Mesenchymal stem cell (in vitro differentiated cells and primary cell): ENCODE measurements at regions not wholly inside any gene's neighbourhood (a gene's known extent, or its start where the extent isn't known, plus 50 kb on each side); places are given as distances from the start of the nearest gene placed in this dataset.

Experiments used
- DNase-seq: peaks from one replicate; pipeline ENCODE4 v3.0.0-alpha.2; 2013
- H2AFZ ChIP-seq: one replicate; pipeline ENCODE4 v1.6.1; 2013; ENCODE audit warnings: low read depth, mild to moderate bottlenecking, control low read depth, inconsistent platforms, low read length, moderate library complexity
- H2AK5ac ChIP-seq: 2 replicates; pipeline ENCODE4 v1.6.1; 2013; ENCODE audit warnings: low read length, moderate library complexity, mild to moderate bottlenecking, inconsistent platforms; ENCODE audit not compliant: severe bottlenecking
- H2BK120ac ChIP-seq: one replicate; pipeline ENCODE4 v1.6.1; 2013; ENCODE audit warnings: low read depth, mild to moderate bottlenecking, inconsistent platforms, low read length, moderate library complexity
- H2BK12ac ChIP-seq, 2 experiments: one replicate each; pipeline ENCODE4 v1.6.1; 2013; ENCODE audit warnings: inconsistent platforms in 2 of 2, low read length in 2 of 2, mild to moderate bottlenecking in 2 of 2, moderate library complexity in 2 of 2, control low read depth in 1 of 2
- H2BK15ac ChIP-seq: one replicate; pipeline ENCODE4 v1.6.1; 2013; ENCODE audit warnings: mild to moderate bottlenecking, low read depth, inconsistent platforms; ENCODE audit not compliant: poor library complexity, severe bottlenecking
- H2BK5ac ChIP-seq: 2 replicates; pipeline ENCODE4 v1.6.1; 2013; ENCODE audit warnings: low read depth, mild to moderate bottlenecking, low read length, control low read depth, inconsistent platforms; ENCODE audit not compliant: poor library complexity, severe bottlenecking
- H3K14ac ChIP-seq, 2 experiments: one replicate each; pipeline ENCODE4 v1.6.1; 2013; ENCODE audit warnings: inconsistent platforms in 2 of 2, low read length in 2 of 2, control low read depth in 1 of 2, mild to moderate bottlenecking in 1 of 2, moderate library complexity in 1 of 2
- H3K18ac ChIP-seq, 2 experiments: one replicate each; pipeline ENCODE4 v1.6.1; 2013; ENCODE audit warnings: inconsistent platforms in 2 of 2, low read length in 2 of 2, control low read depth in 1 of 2, low read depth in 1 of 2, mild to moderate bottlenecking in 1 of 2
- H3K23ac ChIP-seq, 2 experiments: one replicate each; pipeline ENCODE4 v1.6.1; 2013; ENCODE audit warnings: inconsistent platforms in 2 of 2, low read length in 2 of 2, mild to moderate bottlenecking in 2 of 2, moderate library complexity in 2 of 2, control low read depth in 1 of 2
- H3K27ac ChIP-seq: 2 replicates; pipeline ENCODE4 v1.5.1; 2013; ENCODE audit warnings: mild to moderate bottlenecking, moderate library complexity, low read length, control low read depth, inconsistent platforms; ENCODE audit not compliant: poor library complexity, severe bottlenecking
- H3K27me3 ChIP-seq, 2 experiments: 2 replicates each; pipeline versions ENCODE4 v1.6.1 to v1.7.0; 2013; ENCODE audit warnings: low read length in 2 of 2, mild to moderate bottlenecking in 2 of 2, moderate library complexity in 2 of 2, control low read depth in 1 of 2, inconsistent platforms in 1 of 2; ENCODE audit not compliant: control insufficient read depth in 1 of 2, insufficient read depth in 1 of 2
- H3K36me3 ChIP-seq, 2 experiments: 2 replicates each; pipeline versions ENCODE4 v1.6.1 to v1.7.0; 2013; ENCODE audit warnings: low read length in 2 of 2, control low read depth in 1 of 2, inconsistent platforms in 1 of 2, low read depth in 1 of 2, mild to moderate bottlenecking in 1 of 2; ENCODE audit not compliant: insufficient read depth in 2 of 2, control insufficient read depth in 1 of 2
- H3K4ac ChIP-seq, 2 experiments: one replicate each; pipeline ENCODE4 v1.6.1; 2013; ENCODE audit warnings: inconsistent platforms in 2 of 2, low read length in 2 of 2, mild to moderate bottlenecking in 2 of 2, moderate library complexity in 2 of 2, control low read depth in 1 of 2, low read depth in 1 of 2
- H3K4me1 ChIP-seq: 2 replicates; pipeline ENCODE4 v1.6.1; 2013; ENCODE audit warnings: low read depth, low read length, control low read depth; ENCODE audit not compliant: control insufficient read depth, insufficient read depth
- H3K4me2 ChIP-seq: 2 replicates; pipeline ENCODE4 v1.6.1; 2013; ENCODE audit warnings: low read length, mild to moderate bottlenecking, inconsistent platforms; ENCODE audit not compliant: poor library complexity, severe bottlenecking
- H3K4me3 ChIP-seq, 2 experiments: 2 replicates each; pipeline versions ENCODE4 v1.5.1 to v1.7.0; 2013; ENCODE audit warnings: low read length in 2 of 2, mild to moderate bottlenecking in 2 of 2, control low read depth in 1 of 2, low read depth in 1 of 2; ENCODE audit not compliant: insufficient read depth in 1 of 2
- H3K79me1 ChIP-seq: replicated peaks from 2 replicates; pipeline ENCODE4 v1.6.1; 2013; ENCODE audit warnings: mild to moderate bottlenecking, control low read depth, low read length, inconsistent platforms; ENCODE audit not compliant: poor library complexity, severe bottlenecking
- H3K9ac ChIP-seq: 2 replicates; pipeline ENCODE4 v1.7.0; 2013; ENCODE audit warnings: mild to moderate bottlenecking, low read length, moderate library complexity
- H3K9me3 ChIP-seq: 2 replicates; pipeline ENCODE4 v1.7.0; 2013; ENCODE audit warnings: mild to moderate bottlenecking, low read length; ENCODE audit not compliant: control insufficient read depth
- H4K8ac ChIP-seq: one replicate; pipeline ENCODE4 v1.6.1; 2013; ENCODE audit warnings: inconsistent platforms, mild to moderate bottlenecking, low read length, moderate library complexity
- H4K91ac ChIP-seq: one replicate; pipeline ENCODE4 v1.6.1; 2013; ENCODE audit warnings: mild to moderate bottlenecking, low read length, inconsistent platforms
- WGBS: methylation state at CpG from one replicate; pipeline ENCODE4 v1.1.7; 2013; ENCODE audit warnings: mixed read lengths; 5-methylcytosine and 5-hydroxymethylcytosine counted together

- no peak overlapping the region for H3K14ac ChIP-seq
- no peak overlapping the region for H2AFZ ChIP-seq
- H3K4me3 ChIP-seq: no peak overlapping the region
- H3K9ac ChIP-seq: no peak overlapping the region
- H3K9me3 ChIP-seq: no peaks in the 10 kb centered on the region
- no peak overlapping the region for H2AK5ac ChIP-seq
- no peaks in the 10 kb centered on the region for H3K4me1 ChIP-seq
- no peak overlapping the region for H3K4me2 ChIP-seq
- no peak overlapping the region for H3K18ac ChIP-seq
- H2BK12ac ChIP-seq: no peak overlapping the region
- no peak overlapping the region for H4K8ac ChIP-seq
- no peak overlapping the region for H3K27ac ChIP-seq
- H4K91ac ChIP-seq: no peak overlapping the region
- peaks cover 0 to 3% of the 10 kb centered on the region in 2 experiments for H3K27me3 ChIP-seq
- H2BK15ac ChIP-seq: no peak overlapping the region
- H3K4ac ChIP-seq: no peak overlapping the region
- 69% methylated on average over 4 of the region's 4 CpGs for WGBS
- no peaks in the 10 kb centered on the region for H3K36me3 ChIP-seq
- DNase-seq: no peak
- H3K23ac ChIP-seq: no peak overlapping the region
- no peaks in the 10 kb centered on the region for H3K79me1 ChIP-seq
- H2BK120ac ChIP-seq: no peak overlapping the region
- no peak overlapping the region for H2BK5ac ChIP-seq
Measured at GRCh38 chr2:60366135-60366712, 187.2 kb downstream of the BCL11A start.

- Histone ChIP-seq H3K9ac (no peak overlapping the region), H3K27me3 (no peaks in the 10 kb centered on the region), H3K4me1 (no peaks in the 10 kb centered on the region), H2AFZ (no peak overlapping the region), H3K4me3 (no peak overlapping the region), H3K4ac (no peak overlapping the region), H3K27ac (no peak overlapping the region), H3K14ac (no peak overlapping the region), H2BK5ac (no peak overlapping the region), H2BK120ac (no peak overlapping the region), H3K4me2 (no peak overlapping the region), H3K18ac (no peak overlapping the region), H2BK12ac (no peak overlapping the region), H4K8ac (no peak overlapping the region), H2BK15ac (no peak overlapping the region), H4K91ac (no peak overlapping the region), H3K79me1 (no peaks in the 10 kb centered on the region), H3K23ac (no peak overlapping the region), H3K36me3 (no peaks in the 10 kb centered on the region), H2AK5ac (no peak overlapping the region), H3K9me3 (no peaks in the 10 kb centered on the region)
- no peak for DNase-seq
- 70% methylated on average over 5 of the region's 5 CpGs for WGBS
Measured at GRCh38 chr2:60365556-60365955, 187.9 kb downstream of the BCL11A start.

DNA sequence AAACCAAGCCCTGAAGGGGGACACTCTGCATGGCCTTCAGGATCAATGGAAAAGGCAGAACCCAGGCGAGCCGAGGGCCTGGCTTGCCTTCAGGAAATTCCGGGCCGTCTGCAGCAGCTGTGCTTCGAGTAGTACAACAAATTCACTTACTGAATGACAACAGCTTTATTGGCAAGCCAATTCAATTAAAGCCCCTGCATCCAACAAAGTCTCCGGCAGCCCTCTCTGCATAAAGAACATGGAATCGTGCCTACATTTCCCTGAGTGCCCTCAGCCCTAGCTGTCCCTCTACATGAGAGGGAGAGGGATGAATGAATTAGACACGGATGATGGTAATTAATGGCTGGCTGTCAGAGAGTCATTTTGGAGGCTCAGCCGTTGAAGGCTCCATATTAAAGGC is 189.0 kb downstream of the BCL11A start:
- Histone ChIP-seq H3K4me3 (no peak overlapping the region), H2BK5ac (no peak overlapping the region), H3K36me3 (no peaks in the 10 kb centered on the region), H2BK12ac (no peak overlapping the region), H3K18ac (no peak overlapping the region), H3K79me1 (no peaks in the 10 kb centered on the region), H3K23ac (no peak overlapping the region), H2BK120ac (no peak overlapping the region), H3K4ac (no peak overlapping the region), H2BK15ac (no peak overlapping the region), H4K91ac (no peak overlapping the region), H3K4me1 (no peaks in the 10 kb centered on the region), H3K9ac (no peak overlapping the region), H3K27ac (no peak overlapping the region), H3K4me2 (no peak overlapping the region), H2AFZ (no peak overlapping the region), H3K27me3 (no peaks in the 10 kb centered on the region), H3K14ac (peak overlapping the region in 1 of 2 experiments; percentile 55), H3K9me3 (no peaks in the 10 kb centered on the region), H4K8ac (no peak overlapping the region), H2AK5ac (no peak overlapping the region)
- no peak for DNase-seq
- 88% methylated on average over 8 of the region's 9 CpGs for WGBS

DNA sequence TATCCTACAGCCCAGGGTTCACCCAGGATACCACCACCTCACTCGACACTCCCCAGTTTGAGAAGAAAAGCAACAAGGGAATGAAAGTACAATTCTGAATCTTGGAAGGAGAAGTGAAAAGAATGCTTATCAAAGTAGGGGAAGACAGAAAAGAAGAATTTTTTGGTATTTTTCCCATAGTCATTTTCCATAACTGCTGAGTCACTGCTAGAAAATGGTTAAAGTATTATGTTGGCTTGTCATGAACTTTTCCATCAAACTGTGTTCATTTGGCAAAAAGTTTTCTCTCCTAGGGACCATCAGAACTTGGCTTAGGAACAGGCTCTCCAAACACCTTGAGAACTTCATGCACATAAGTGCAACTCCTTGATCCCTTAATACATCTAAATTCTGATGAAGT is 192.0 kb downstream of the BCL11A start:
- Histone ChIP-seq H3K27ac (no peak overlapping the region), H4K8ac (no peak overlapping the region), H2BK12ac (no peak overlapping the region), H3K23ac (no peak overlapping the region), H3K4me3 (no peak overlapping the region), H3K4ac (no peak overlapping the region), H3K9ac (no peak overlapping the region), H3K4me1 (no peaks in the 10 kb centered on the region), H2AFZ (no peak overlapping the region), H2BK120ac (no peak overlapping the region), H3K14ac (no peak overlapping the region), H3K79me1 (no peaks in the 10 kb centered on the region), H3K9me3 (no peaks in the 10 kb centered on the region), H2BK15ac (no peak overlapping the region), H2BK5ac (no peak overlapping the region), H3K18ac (no peak overlapping the region), H3K36me3 (no peaks in the 10 kb centered on the region), H2AK5ac (no peak overlapping the region), H3K4me2 (no peak overlapping the region), H3K27me3 (no peaks in the 10 kb centered on the region), H4K91ac (no peak overlapping the region)
- WGBS: 88% methylated on average over 1 of the region's 1 CpG
- no peak for DNase-seq
